ENCODE measurements at regions not wholly inside any gene's neighbourhood (a gene's known extent, or its start where the extent isn't known, plus 50 kb on each side); places are given as distances from the start of the nearest gene placed in this dataset.

DNA sequence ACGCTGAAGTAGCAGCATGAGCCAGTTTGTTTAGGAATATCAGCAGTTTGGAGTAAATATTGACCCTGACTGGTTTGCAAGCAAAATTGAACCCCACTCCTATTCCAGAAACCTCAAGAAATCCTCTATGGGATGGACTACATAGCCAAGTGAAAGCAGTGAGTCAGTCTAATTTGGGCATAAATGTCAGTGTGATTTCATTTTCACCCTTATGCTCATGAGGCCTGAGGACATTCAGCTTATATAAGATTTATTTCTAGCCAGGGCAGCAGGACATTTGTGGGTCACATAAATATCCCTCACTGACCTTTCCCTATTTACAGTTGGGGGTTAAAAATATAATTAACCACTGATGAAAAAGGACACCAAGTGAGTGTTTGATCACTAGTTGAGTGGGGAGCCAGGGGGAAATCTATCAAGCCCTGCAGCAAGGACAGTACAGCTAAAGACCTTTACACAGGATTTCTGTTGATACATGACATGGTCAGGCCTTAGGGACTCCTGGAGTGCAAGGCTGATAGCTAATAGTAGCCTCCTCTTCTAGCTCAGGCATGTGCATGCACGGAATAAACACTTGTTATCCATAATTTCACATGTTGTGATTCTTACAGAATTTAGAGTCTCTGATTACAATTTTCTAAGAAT, 996.9 kb upstream of the GRIA3 start:
- DNase-seq (ENCODE audit: low spot score): no peak
- Histone ChIP-seq H4K91ac (ENCODE audit: low read depth, low read length, poor library complexity) (no peak overlapping the region), H3K27ac (replicated peaks; ENCODE audit: low read length) (no peak overlapping the region), H3K4me1 (ENCODE audit: control insufficient read depth in 2 of 2, insufficient read depth in 1 of 2, low read depth in 1 of 2, low read length in 2 of 2) (no peaks in the 10 kb centered on the region), H3K9me3 (replicated peaks in 1 of 2; ENCODE audit: control insufficient read depth in 2 of 2, insufficient read depth in 1 of 2, low read depth in 1 of 2, low read length in 2 of 2) (no peaks in the 10 kb centered on the region), H3K4ac (ENCODE audit: low read length) (no peak overlapping the region), H3K27me3 (ENCODE audit: control insufficient read depth in 3 of 3, insufficient read depth in 3 of 3, low read depth in 1 of 3, low read length in 3 of 3) (no peaks in the 10 kb centered on the region), H2BK12ac (ENCODE audit: low read length) (no peak overlapping the region), H2BK120ac (ENCODE audit: low read depth, low read length) (no peak overlapping the region), H2BK5ac (ENCODE audit: low read length) (no peak overlapping the region), H3K14ac (ENCODE audit: low read length) (no peak overlapping the region), H3K4me2 (ENCODE audit: insufficient read depth, low read length, poor library complexity, severe bottlenecking) (no peak overlapping the region), H3K4me3 (ENCODE audit: low read length in 2 of 2) (no peak overlapping the region), H3K23ac (ENCODE audit: low read depth, low read length, poor library complexity) (no peak overlapping the region), H3K79me1 (ENCODE audit: low read depth, low read length) (no peaks in the 10 kb centered on the region), H2AK5ac (ENCODE audit: low read depth, low read length) (no peak overlapping the region), H3K9ac (ENCODE audit: low read depth, low read length, poor library complexity) (no peak overlapping the region), H3K36me3 (replicated peaks in 1 of 2; ENCODE audit: control insufficient read depth in 2 of 2, insufficient read depth in 2 of 2, low read length in 2 of 2) (no peaks in the 10 kb centered on the region), H3K18ac (ENCODE audit: low read length) (no peak overlapping the region), H2AFZ (ENCODE audit: low read length) (no peak overlapping the region), H2BK15ac (ENCODE audit: low read length) (no peak overlapping the region), H4K8ac (ENCODE audit: low read depth, low read length) (no peak overlapping the region)
- WGBS, 2 donors (ENCODE audit: extremely low coverage in 2 of 2, insufficient read length in 2 of 2, insufficient replicate concordance in 1 of 2): no CpG with 5 or more reads among the region's 2 CpGs

DNA sequence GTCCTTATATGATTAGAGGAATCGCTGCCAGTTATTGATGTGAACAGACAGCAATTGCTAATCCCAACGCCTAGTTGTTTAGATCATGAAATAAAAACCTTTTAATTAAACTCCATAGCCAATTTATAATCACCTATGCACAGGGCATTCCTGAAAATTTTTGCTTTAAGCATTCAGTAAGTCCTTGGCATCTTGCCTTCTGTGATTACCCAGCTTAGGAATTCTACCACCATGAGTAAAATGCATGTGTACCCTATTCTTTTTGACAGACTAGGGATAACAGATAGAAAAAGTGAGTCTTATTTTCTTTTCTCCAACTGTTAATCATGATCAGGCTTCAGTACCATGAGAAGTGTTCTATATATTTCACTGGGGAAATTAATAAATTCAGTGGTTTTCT, 995.3 kb upstream of the GRIA3 start:
- no peaks in the 10 kb centered on the region for H3K27me3 ChIP-seq (ENCODE audit: control insufficient read depth in 3 of 3, insufficient read depth in 3 of 3, low read depth in 1 of 3, low read length in 3 of 3)
- H3K79me1 ChIP-seq (ENCODE audit: low read depth, low read length): no peaks in the 10 kb centered on the region
- no peak overlapping the region for H4K91ac ChIP-seq (ENCODE audit: low read depth, low read length, poor library complexity)
- no peak overlapping the region for H2BK5ac ChIP-seq (ENCODE audit: low read length)
- WGBS, 2 donors (ENCODE audit: extremely low coverage in 2 of 2, insufficient read length in 2 of 2, insufficient replicate concordance in 1 of 2): no CpG with 5 or more reads among the region's 2 CpGs
- no peak overlapping the region for H3K14ac ChIP-seq (ENCODE audit: low read length)
- H3K27ac ChIP-seq (replicated peaks; ENCODE audit: low read length): no peak overlapping the region
- no peaks in the 10 kb centered on the region for H3K36me3 ChIP-seq (replicated peaks in 1 of 2; ENCODE audit: control insufficient read depth in 2 of 2, insufficient read depth in 2 of 2, low read length in 2 of 2)
- H2AFZ ChIP-seq (ENCODE audit: low read length): no peak overlapping the region
- H3K4me3 ChIP-seq (ENCODE audit: low read length in 2 of 2): no peak overlapping the region
- H3K4ac ChIP-seq (ENCODE audit: low read length): no peak overlapping the region
- no peak overlapping the region for H3K9ac ChIP-seq (ENCODE audit: low read depth, low read length, poor library complexity)
- H3K9me3 ChIP-seq (replicated peaks in 1 of 2; ENCODE audit: control insufficient read depth in 2 of 2, insufficient read depth in 1 of 2, low read depth in 1 of 2, low read length in 2 of 2): no peaks in the 10 kb centered on the region
- no peak overlapping the region for H3K18ac ChIP-seq (ENCODE audit: low read length)
- H3K4me2 ChIP-seq (ENCODE audit: insufficient read depth, low read length, poor library complexity, severe bottlenecking): no peak overlapping the region
- no peak overlapping the region for H3K23ac ChIP-seq (ENCODE audit: low read depth, low read length, poor library complexity)
- no peak for DNase-seq (ENCODE audit: low spot score)
- no peak overlapping the region for H2BK12ac ChIP-seq (ENCODE audit: low read length)
- H3K4me1 ChIP-seq (ENCODE audit: control insufficient read depth in 2 of 2, insufficient read depth in 1 of 2, low read depth in 1 of 2, low read length in 2 of 2): no peaks in the 10 kb centered on the region
- no peak overlapping the region for H2BK120ac ChIP-seq (ENCODE audit: low read depth, low read length)
- no peak overlapping the region for H2AK5ac ChIP-seq (ENCODE audit: low read depth, low read length)
- no peak overlapping the region for H2BK15ac ChIP-seq (ENCODE audit: low read length)
- H4K8ac ChIP-seq (ENCODE audit: low read depth, low read length): no peak overlapping the region

- no CpG with 5 or more reads among the region's 5 CpGs for WGBS, 2 donors (ENCODE audit: extremely low coverage in 2 of 2, insufficient read length in 2 of 2, insufficient replicate concordance in 1 of 2)
- no peaks in the 10 kb centered on the region for H3K79me1 ChIP-seq (ENCODE audit: low read depth, low read length)
- no peak overlapping the region for H3K9ac ChIP-seq (ENCODE audit: low read depth, low read length, poor library complexity)
- peaks cover 0 to 2% of the 10 kb centered on the region in 2 donors for H3K4me1 ChIP-seq (ENCODE audit: control insufficient read depth in 2 of 2, insufficient read depth in 1 of 2, low read depth in 1 of 2, low read length in 2 of 2)
- H3K18ac ChIP-seq (ENCODE audit: low read length): no peak overlapping the region
- no peaks in the 10 kb centered on the region for H3K36me3 ChIP-seq (replicated peaks in 1 of 2; ENCODE audit: control insufficient read depth in 2 of 2, insufficient read depth in 2 of 2, low read length in 2 of 2)
- no peak overlapping the region for H3K4ac ChIP-seq (ENCODE audit: low read length)
- no peak for DNase-seq (ENCODE audit: low spot score)
- H4K91ac ChIP-seq (ENCODE audit: low read depth, low read length, poor library complexity): no peak overlapping the region
- H2AK5ac ChIP-seq (ENCODE audit: low read depth, low read length): no peak overlapping the region
- no peak overlapping the region for H2BK15ac ChIP-seq (ENCODE audit: low read length)
- H3K4me2 ChIP-seq (ENCODE audit: insufficient read depth, low read length, poor library complexity, severe bottlenecking): no peak overlapping the region
- H2AFZ ChIP-seq (ENCODE audit: low read length): no peak overlapping the region
- no peaks in the 10 kb centered on the region for H3K27me3 ChIP-seq (ENCODE audit: control insufficient read depth in 3 of 3, insufficient read depth in 3 of 3, low read depth in 1 of 3, low read length in 3 of 3)
- H3K14ac ChIP-seq (ENCODE audit: low read length): no peak overlapping the region
- H3K27ac ChIP-seq (replicated peaks; ENCODE audit: low read length): no peak overlapping the region
- no peak overlapping the region for H3K23ac ChIP-seq (ENCODE audit: low read depth, low read length, poor library complexity)
- H3K9me3 ChIP-seq (replicated peaks in 1 of 2; ENCODE audit: control insufficient read depth in 2 of 2, insufficient read depth in 1 of 2, low read depth in 1 of 2, low read length in 2 of 2): no peaks in the 10 kb centered on the region
- no peak overlapping the region for H2BK120ac ChIP-seq (ENCODE audit: low read depth, low read length)
- no peak overlapping the region for H2BK5ac ChIP-seq (ENCODE audit: low read length)
- no peak overlapping the region for H2BK12ac ChIP-seq (ENCODE audit: low read length)
- H4K8ac ChIP-seq (ENCODE audit: low read depth, low read length): no peak overlapping the region
- H3K4me3 ChIP-seq (ENCODE audit: low read length in 2 of 2): no peak overlapping the region
Observed at GRCh38 chrX:122196343-122196742, 987.7 kb upstream of the GRIA3 start.

DNA sequence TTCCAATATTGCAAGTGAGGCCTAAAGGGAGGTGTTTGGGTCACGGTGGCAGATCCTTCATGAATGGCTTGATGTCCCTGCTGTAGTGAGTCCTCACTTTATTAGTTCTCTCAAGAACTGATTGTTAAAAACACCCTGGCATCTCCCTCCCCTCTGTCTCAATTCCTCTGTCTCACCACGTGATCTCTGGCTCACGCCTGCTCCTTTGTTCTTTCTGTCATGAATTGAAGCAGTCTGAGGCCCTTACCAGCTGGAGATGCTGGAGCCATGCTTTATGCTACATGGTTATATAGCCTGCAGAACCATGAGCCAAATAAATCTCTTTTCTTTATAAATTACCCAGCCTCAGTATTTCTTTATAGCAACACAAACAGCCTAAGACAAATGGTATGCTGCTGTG, 980.7 kb upstream of the GRIA3 start:
- Histone ChIP-seq H2BK5ac (ENCODE audit: low read length) (no peak overlapping the region), H3K9me3 (replicated peaks in 1 of 2; ENCODE audit: control insufficient read depth in 2 of 2, insufficient read depth in 1 of 2, low read depth in 1 of 2, low read length in 2 of 2) (no peaks in the 10 kb centered on the region), H3K9ac (ENCODE audit: low read depth, low read length, poor library complexity) (no peak overlapping the region), H3K4me3 (ENCODE audit: low read length in 2 of 2) (no peak overlapping the region), H2AK5ac (ENCODE audit: low read depth, low read length) (no peak overlapping the region), H4K8ac (ENCODE audit: low read depth, low read length) (no peak overlapping the region), H4K91ac (ENCODE audit: low read depth, low read length, poor library complexity) (no peak overlapping the region), H2BK12ac (ENCODE audit: low read length) (no peak overlapping the region), H3K4ac (ENCODE audit: low read length) (no peak overlapping the region), H3K27ac (replicated peaks; ENCODE audit: low read length) (no peak overlapping the region), H2BK120ac (ENCODE audit: low read depth, low read length) (no peak overlapping the region), H3K36me3 (replicated peaks in 1 of 2; ENCODE audit: control insufficient read depth in 2 of 2, insufficient read depth in 2 of 2, low read length in 2 of 2) (no peaks in the 10 kb centered on the region), H3K23ac (ENCODE audit: low read depth, low read length, poor library complexity) (no peak overlapping the region), H3K79me1 (ENCODE audit: low read depth, low read length) (no peaks in the 10 kb centered on the region), H2AFZ (ENCODE audit: low read length) (peak overlapping the region; percentile 48), H3K14ac (ENCODE audit: low read length) (no peak overlapping the region), H2BK15ac (ENCODE audit: low read length) (no peak overlapping the region), H3K4me1 (ENCODE audit: control insufficient read depth in 2 of 2, insufficient read depth in 1 of 2, low read depth in 1 of 2, low read length in 2 of 2) (no peaks in the 10 kb centered on the region), H3K27me3 (ENCODE audit: control insufficient read depth in 3 of 3, insufficient read depth in 3 of 3, low read depth in 1 of 3, low read length in 3 of 3) (no peaks in the 10 kb centered on the region), H3K4me2 (ENCODE audit: insufficient read depth, low read length, poor library complexity, severe bottlenecking) (no peak overlapping the region), H3K18ac (ENCODE audit: low read length) (no peak overlapping the region)
- no CpG with 5 or more reads among the region's 3 CpGs for WGBS, 2 donors (ENCODE audit: extremely low coverage in 2 of 2, insufficient read length in 2 of 2, insufficient replicate concordance in 1 of 2)
- no peak for DNase-seq (ENCODE audit: low spot score)
